ENCODE measurements at regions not wholly inside any gene's neighbourhood (a gene's known extent, or its start where the extent isn't known, plus 50 kb on each side); places are given as distances from the start of the nearest gene placed in this dataset.
"Not testable (repeated sequence)": the region's sequence is repeated elsewhere in the genome, so short reads cannot be mapped to it uniquely, and the experiment has no call there.

GRCh38 chr17:71085238-71086033, 916.1 kb downstream of the KCNJ2 start:
- peak; percentile 14 for DNase-seq (ENCODE audit: low spot score)

- DNase-seq (ENCODE audit: low spot score): no peak
Measured at GRCh38 chr17:71089431-71089830, 920.1 kb downstream of the KCNJ2 start.

GRCh38 chr17:71098071-71098470, 928.7 kb downstream of the KCNJ2 start:
- DNase-seq (ENCODE audit: low spot score): no peak

- no peak for DNase-seq (ENCODE audit: low spot score)
Measured at GRCh38 chr17:71099003-71099714, 929.8 kb downstream of the KCNJ2 start.

- no peak for DNase-seq (ENCODE audit: low spot score)
Measured at GRCh38 chr17:71102777-71103176, 933.4 kb downstream of the KCNJ2 start.

- DNase-seq (ENCODE audit: low spot score): no peak
Measured at GRCh38 chr17:71104225-71104624, 934.9 kb downstream of the KCNJ2 start.

GRCh38 chr17:71106056-71106455, 936.7 kb downstream of the KCNJ2 start:
- not testable (repeated sequence) for DNase-seq (ENCODE audit: low spot score)

GRCh38 chr17:71107136-71107535, 937.8 kb downstream of the KCNJ2 start:
- DNase-seq (ENCODE audit: low spot score): no peak

GRCh38 chr17:71109697-71110096, 940.4 kb downstream of the KCNJ2 start:
- no peak for DNase-seq (ENCODE audit: low spot score)

- DNase-seq (ENCODE audit: low spot score): no peak
Measured at GRCh38 chr17:71110326-71110725, 941.0 kb downstream of the KCNJ2 start.

GRCh38 chr17:71111460-71111859, 942.1 kb downstream of the KCNJ2 start:
- DNase-seq (ENCODE audit: low spot score): no peak

GRCh38 chr17:71111934-71112333, 942.6 kb downstream of the KCNJ2 start:
- no peak for DNase-seq (ENCODE audit: low spot score)

- no peak for DNase-seq (ENCODE audit: low spot score)
Measured at GRCh38 chr17:71113347-71113746, 944.0 kb downstream of the KCNJ2 start.

- DNase-seq (ENCODE audit: low spot score): no peak
Measured at GRCh38 chr17:71114911-71115668, 945.8 kb downstream of the KCNJ2 start.

GRCh38 chr17:71115669-71115972, 946.3 kb downstream of the KCNJ2 start:
- no peak for DNase-seq (ENCODE audit: low spot score)

GRCh38 chr17:71117466-71117865, 948.1 kb downstream of the KCNJ2 start:
- no peak for DNase-seq (ENCODE audit: low spot score)

- DNase-seq (ENCODE audit: low spot score): peak; percentile 4
Measured at GRCh38 chr17:71118039-71118438, 948.7 kb downstream of the KCNJ2 start.

- no peak for DNase-seq (ENCODE audit: low spot score)
Measured at GRCh38 chr17:71127416-71127815, 958.1 kb downstream of the KCNJ2 start.

- no peak for DNase-seq (ENCODE audit: low spot score)
Measured at GRCh38 chr17:71142333-71142732, 973.0 kb downstream of the KCNJ2 start.

GRCh38 chr17:71145486-71145885, 975.3 kb upstream of the SOX9 start:
- DNase-seq (ENCODE audit: low spot score): no peak

- DNase-seq (ENCODE audit: low spot score): no peak
Measured at GRCh38 chr17:71147906-71148305, 972.9 kb upstream of the SOX9 start.

- no peak for DNase-seq (ENCODE audit: low spot score)
Measured at GRCh38 chr17:71149607-71150006, 971.2 kb upstream of the SOX9 start.

GRCh38 chr17:71157297-71157696, 963.5 kb upstream of the SOX9 start:
- DNase-seq (ENCODE audit: low spot score): no peak
